HepG2 (cell line): ENCODE measurements at regions not wholly inside any gene's neighbourhood (a gene's known extent, or its start where the extent isn't known, plus 50 kb on each side); places are given as distances from the start of the nearest gene placed in this dataset.

Experiments
- ATAC-seq: fragments of 200-7000 bp; cut with Tn5 transposase; 3 replicates; pipeline ENCODE4 v1.9.1; 2020; ENCODE audit warnings: mild to moderate bottlenecking, moderate library complexity
- BruUV-seq: library from RNA; stranded (reverse); fragments of 400-500 nt; replicated peaks from 2 replicates; lab custom pipeline; 2021; lab: Mats Ljungman, UMichigan
- CTCF ChIA-PET: fragments of 300-600 bp; formaldehyde crosslinking; extraction: SDS; loops from one replicate; lab custom pipeline; 2021; ENCODE audit warnings: low total read pairs, inconsistent platforms, low intra/inter-chr PET ratio; lab: Yijun Ruan, JAX
- POLR2A ChIA-PET: fragments of 350-600 bp; sonication (Branson Sonifier 250); formaldehyde crosslinking; loops from one replicate; lab custom pipeline; 2020; ENCODE audit warnings: antibody characterized with exemption, inconsistent platforms; lab: Yijun Ruan, JAX
- DNase-seq: peaks from one replicate; pipeline ENCODE4 v3.0.0-alpha.2; 2015; ENCODE audit warnings: low spot score
- FAIRE-seq: peaks from 3 replicates; lab custom pipeline; 2011; peaks lifted over from hg19 to GRCh38; lab: Jason Lieb, UNC
- H2AFZ ChIP-seq: one replicate; pipeline ENCODE4 v1.6.1; 2011; ENCODE audit warnings: low read length, inconsistent platforms
- H3K27ac ChIP-seq: fragments of 300-600 bp; 3 replicates; pipeline ENCODE4 v1.8.0; 2011; ENCODE audit warnings: mixed run types, mild to moderate bottlenecking, mixed read lengths, low read length, inconsistent platforms; ENCODE audit not compliant: insufficient read depth; ENCODE audit errors: extremely low read length
- H3K27me3 ChIP-seq, 2 experiments: fragments of 200-600 bp in 1 of 2; 2 replicates in 1 of 2; 3 replicates in 1 of 2; pipeline versions ENCODE4 v1.6.0 to v1.8.0; 2011; ENCODE audit warnings: low read length in 2 of 2, mild to moderate bottlenecking in 2 of 2, moderate library complexity in 2 of 2, inconsistent platforms in 1 of 2; ENCODE audit not compliant: insufficient read depth in 2 of 2, control insufficient read depth in 1 of 2
- H3K36me3 ChIP-seq, 2 experiments: fragments of 200-600 bp in 1 of 2; replicated peaks in 1 of 2; 2 replicates in 1 of 2; 3 replicates in 1 of 2; pipeline versions ENCODE4 v1.5.1 to v1.8.0; 2011; ENCODE audit warnings: low read length in 2 of 2, inconsistent platforms in 1 of 2; ENCODE audit not compliant: insufficient read depth in 2 of 2, control insufficient read depth in 1 of 2
- H3K4me1 ChIP-seq: 2 replicates; pipeline ENCODE4 v1.5.1; 2012; ENCODE audit warnings: low read length, inconsistent platforms; ENCODE audit not compliant: insufficient read depth
- H3K4me2 ChIP-seq: 2 replicates; pipeline ENCODE4 v1.6.0; 2011; ENCODE audit warnings: low read depth, low read length, inconsistent platforms
- H3K4me3 ChIP-seq, 3 experiments: fragments of 200-600 bp in 1 of 3; sonication (generic), shearing (Covaris generic) in 1 of 3; replicated peaks in 1 of 3; 2 replicates each; pipeline ENCODE4 v1.5.1; 2011 to 2016; ENCODE audit warnings: low read length in 3 of 3, inconsistent platforms in 2 of 3, low read depth in 2 of 3, mild to moderate bottlenecking in 2 of 3, control low read depth in 1 of 3, mixed read lengths in 1 of 3; ENCODE audit not compliant: insufficient read depth in 1 of 3
- H3K79me2 ChIP-seq: one replicate; pipeline ENCODE4 v1.6.1; 2011; ENCODE audit warnings: low read length, inconsistent platforms; ENCODE audit not compliant: insufficient read depth
- H3K9ac ChIP-seq: 2 replicates; pipeline ENCODE4 v1.6.0; 2011; ENCODE audit warnings: mild to moderate bottlenecking, low read depth, low read length, inconsistent platforms; ENCODE audit not compliant: insufficient read depth
- H3K9me3 ChIP-seq: 2 replicates; pipeline ENCODE4 v1.5.1; 2012; ENCODE audit warnings: mild to moderate bottlenecking, low read length
- H4K20me1 ChIP-seq: 2 replicates; pipeline ENCODE4 v1.6.0; 2011; ENCODE audit warnings: inconsistent platforms, mild to moderate bottlenecking, low read length, moderate library complexity; ENCODE audit not compliant: insufficient read depth
- ARID2 ChIP-seq: sonication (generic); formaldehyde crosslinking; IDR thresholded peaks from 2 replicates; pipeline ENCODE4 v1.8.1; 2022; ENCODE audit warnings: mild to moderate bottlenecking, missing genetic modification reagents, borderline replicate concordance
- HOXD1 ChIP-seq: sonication (generic); formaldehyde crosslinking; IDR thresholded peaks from 2 replicates; pipeline ENCODE4 v1.5.0; 2020; ENCODE audit warnings: missing genetic modification reagents
- KAT8 ChIP-seq: IDR thresholded peaks from 2 replicates; pipeline ENCODE4 v1.6.1; 2016; ENCODE audit warnings: missing genetic modification reagents, missing compliant biosample characterization
- NPAS2 ChIP-seq: sonication (generic); formaldehyde crosslinking; IDR thresholded peaks from 2 replicates; pipeline ENCODE4 v1.8.0; 2022; ENCODE audit warnings: mild to moderate bottlenecking, missing genetic modification reagents, borderline replicate concordance
- RFXANK ChIP-seq: IDR thresholded peaks from 2 replicates; pipeline ENCODE4 v1.6.1; 2016
- YEATS4 ChIP-seq: sonication (generic); formaldehyde crosslinking; IDR thresholded peaks from 2 replicates; pipeline ENCODE4 v1.4.0; 2020; ENCODE audit warnings: missing genetic modification reagents, borderline replicate concordance
- ZC3H4 ChIP-seq: sonication (generic); formaldehyde crosslinking; IDR thresholded peaks from 2 replicates; pipeline ENCODE4 v1.4.0; 2020; ENCODE audit warnings: missing genetic modification reagents, borderline replicate concordance
- ZIK1 ChIP-seq: sonication (generic); formaldehyde crosslinking; IDR thresholded peaks from 2 replicates; pipeline ENCODE4 v1.5.0; 2020; ENCODE audit warnings: mild to moderate bottlenecking, low read depth, missing genetic modification reagents, borderline replicate concordance
- ZNF652 ChIP-seq: IDR thresholded peaks from 2 replicates; pipeline ENCODE4 v1.6.1; 2016; ENCODE audit warnings: low read depth, borderline replicate concordance
- WGBS: methylation state at CpG from one replicate; pipeline ENCODE4 v1.1.6; 2017; ENCODE audit warnings: low lambda C conversion rate; 5-methylcytosine and 5-hydroxymethylcytosine counted together
- in situ Hi-C: cut with HindIII; loops from 2 replicates; pipeline ENCODE4 v1.10.0; 2017; ENCODE audit warnings: low pct_unique_long_range_greater_than_20kb; ENCODE audit not compliant: extremely low pct_ligation_motif_present
- intact Hi-C: fragments of 100-400 bp; cut with micrococcal nuclease; formaldehyde crosslinking; loops from one replicate; pipeline ENCODE4 v1.10.0; 2022; ENCODE audit not compliant: unreplicated experiment
- TF ChIP-seq, protein P1 (sequence below), 2 experiments: sonication (generic) in 1 of 2; formaldehyde crosslinking in 1 of 2; IDR thresholded peaks; 2 replicates each; pipeline versions ENCODE4 v1.4.0 to v1.6.1; 2018 to 2020; ENCODE audit warnings: missing genetic modification reagents in 2 of 2, borderline replicate concordance in 1 of 2, low read depth in 1 of 2, mild to moderate bottlenecking in 1 of 2, missing biosample characterization in 1 of 2
- TF ChIP-seq, protein P2 (sequence below): sonication (generic); formaldehyde crosslinking; IDR thresholded peaks from 2 replicates; pipeline ENCODE4 v1.5.0; 2020; ENCODE audit warnings: missing genetic modification reagents, mild to moderate bottlenecking, borderline replicate concordance
- TF ChIP-seq, protein P3 (sequence below): sonication (generic); formaldehyde crosslinking; IDR thresholded peaks from 2 replicates; pipeline ENCODE4 v1.4.0; 2020; ENCODE audit warnings: missing genetic modification reagents
- TF ChIP-seq, protein P4 (sequence below): sonication (generic); formaldehyde crosslinking; IDR thresholded peaks from 2 replicates; pipeline ENCODE4 v1.4.0; 2020; ENCODE audit warnings: mild to moderate bottlenecking, missing genetic modification reagents
- TF ChIP-seq, protein P5 (sequence below): sonication (generic); formaldehyde crosslinking; IDR thresholded peaks from 2 replicates; pipeline ENCODE4 v1.5.1; 2020; ENCODE audit warnings: mild to moderate bottlenecking, missing genetic modification reagents, moderate library complexity

DNA sequence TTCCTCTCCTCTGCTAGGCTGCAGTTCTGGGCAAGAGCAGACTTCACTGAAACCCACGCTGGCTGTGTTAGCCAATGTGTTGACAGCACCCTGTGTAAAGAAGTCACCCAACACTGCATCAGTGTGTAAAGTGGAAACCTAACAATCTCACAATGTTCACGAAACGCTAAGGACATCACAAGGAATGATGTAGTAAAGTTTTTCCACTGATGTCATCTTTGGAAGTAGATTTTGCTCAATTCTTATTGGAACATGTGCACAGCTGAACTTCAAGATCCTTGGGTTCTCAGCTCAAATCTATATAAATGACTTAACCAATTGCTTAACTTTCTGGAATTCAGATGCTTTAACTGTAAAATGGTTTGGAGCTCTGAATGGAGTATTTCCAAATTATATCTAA lies 1112.5 kb downstream of the TSN start (continued):
- TF ChIP-seq, protein P1, sequence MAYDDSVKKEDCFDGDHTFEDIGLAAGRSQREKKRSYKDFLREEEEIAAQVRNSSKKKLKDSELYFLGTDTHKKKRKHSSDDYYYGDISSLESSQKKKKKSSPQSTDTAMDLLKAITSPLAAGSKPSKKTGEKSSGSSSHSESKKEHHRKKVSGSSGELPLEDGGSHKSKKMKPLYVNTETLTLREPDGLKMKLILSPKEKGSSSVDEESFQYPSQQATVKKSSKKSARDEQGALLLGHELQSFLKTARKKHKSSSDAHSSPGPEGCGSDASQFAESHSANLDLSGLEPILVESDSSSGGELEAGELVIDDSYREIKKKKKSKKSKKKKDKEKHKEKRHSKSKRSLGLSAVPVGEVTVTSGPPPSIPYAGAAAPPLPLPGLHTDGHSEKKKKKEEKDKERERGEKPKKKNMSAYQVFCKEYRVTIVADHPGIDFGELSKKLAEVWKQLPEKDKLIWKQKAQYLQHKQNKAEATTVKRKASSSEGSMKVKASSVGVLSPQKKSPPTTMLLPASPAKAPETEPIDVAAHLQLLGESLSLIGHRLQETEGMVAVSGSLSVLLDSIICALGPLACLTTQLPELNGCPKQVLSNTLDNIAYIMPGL (CRISPR knock-in tag; IDR thresholded peaks at IDR 0.05; ENCODE audit: borderline replicate concordance in 1 of 2, low read depth in 1 of 2), result no peak
- TF ChIP-seq ZC3H4 (CRISPR knock-in tag), result no peak
- no peak for TF ChIP-seq ZIK1
- no peak for TF ChIP-seq YEATS4 (CRISPR knock-in tag)
- TF ChIP-seq NPAS2, result no peak
- TF ChIP-seq, protein P2, sequence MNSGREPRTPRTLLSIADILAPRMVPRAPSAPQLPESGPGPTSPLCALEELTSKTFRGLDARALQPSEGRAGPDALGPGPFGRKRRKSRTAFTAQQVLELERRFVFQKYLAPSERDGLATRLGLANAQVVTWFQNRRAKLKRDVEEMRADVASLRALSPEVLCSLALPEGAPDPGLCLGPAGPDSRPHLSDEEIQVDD, result no peak
- TF ChIP-seq, protein P3, sequence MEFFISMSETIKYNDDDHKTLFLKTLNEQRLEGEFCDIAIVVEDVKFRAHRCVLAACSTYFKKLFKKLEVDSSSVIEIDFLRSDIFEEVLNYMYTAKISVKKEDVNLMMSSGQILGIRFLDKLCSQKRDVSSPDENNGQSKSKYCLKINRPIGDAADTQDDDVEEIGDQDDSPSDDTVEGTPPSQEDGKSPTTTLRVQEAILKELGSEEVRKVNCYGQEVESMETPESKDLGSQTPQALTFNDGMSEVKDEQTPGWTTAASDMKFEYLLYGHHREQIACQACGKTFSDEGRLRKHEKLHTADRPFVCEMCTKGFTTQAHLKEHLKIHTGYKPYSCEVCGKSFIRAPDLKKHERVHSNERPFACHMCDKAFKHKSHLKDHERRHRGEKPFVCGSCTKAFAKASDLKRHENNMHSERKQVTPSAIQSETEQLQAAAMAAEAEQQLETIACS (CRISPR knock-in tag), result no peak

DNA sequence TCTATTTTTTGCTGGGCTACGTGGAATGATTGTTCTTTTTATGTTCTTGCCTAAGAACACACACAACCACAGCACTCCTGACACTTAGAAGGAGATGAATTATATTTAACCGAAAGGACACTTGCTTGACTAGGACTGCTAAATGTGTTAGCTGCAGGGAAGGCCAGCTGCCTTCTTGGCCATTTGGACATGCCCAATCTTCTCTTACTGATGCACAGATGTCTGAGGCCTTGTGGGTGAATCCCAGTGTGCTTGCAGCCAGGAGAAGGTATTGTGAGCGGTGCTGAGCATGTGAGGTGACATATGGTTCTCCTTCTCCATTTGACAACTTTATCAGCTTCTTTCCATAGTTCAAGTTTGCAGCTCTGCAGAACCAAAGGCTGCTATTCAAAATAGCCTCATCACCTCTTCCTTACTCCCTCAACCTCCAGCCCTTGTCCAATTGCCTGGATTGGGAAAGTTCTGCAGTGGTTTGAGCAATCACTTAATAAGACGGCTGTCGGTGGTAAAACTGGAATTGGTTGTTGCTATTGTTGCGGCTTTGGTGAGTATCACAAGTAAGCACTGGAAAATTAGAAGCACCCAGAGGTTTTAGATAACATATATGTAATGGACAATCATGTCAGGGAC lies 1113.3 kb downstream of the TSN start:
- Histone ChIP-seq H3K36me3 (no peaks in the 10 kb centered on the region), H3K27me3 (no peaks in the 10 kb centered on the region), H4K20me1 (no peaks in the 10 kb centered on the region), H3K9ac (no peak overlapping the region), H3K27ac (no peak overlapping the region), H3K79me2 (no peaks in the 10 kb centered on the region), H3K9me3 (peaks cover 13% of the 10 kb centered on the region; the same call in 1 of the 2 replicates), H2AFZ (no peak overlapping the region), H3K4me3 (no peak overlapping the region), H3K4me1 (no peaks in the 10 kb centered on the region), H3K4me2 (no peak overlapping the region)
- BruUV-seq, result no TSS peak
- ATAC-seq (no peak), FAIRE-seq (no peak), DNase-seq (no peak)
- ChIA-PET POLR2A (no interaction called here), CTCF (no interaction called here)
- in situ Hi-C loops, result no loop called here
- 42% methylated on average over 6 of the region's 6 CpGs for WGBS
- intact Hi-C loops, result no loop called here
- TF ChIP-seq KAT8 (CRISPR knock-in tag) (no peak), RFXANK (CRISPR knock-in tag) (no peak), ARID2 (no peak), HOXD1 (CRISPR knock-in tag) (no peak), ZNF652 (no peak)
- TF ChIP-seq, protein P4, sequence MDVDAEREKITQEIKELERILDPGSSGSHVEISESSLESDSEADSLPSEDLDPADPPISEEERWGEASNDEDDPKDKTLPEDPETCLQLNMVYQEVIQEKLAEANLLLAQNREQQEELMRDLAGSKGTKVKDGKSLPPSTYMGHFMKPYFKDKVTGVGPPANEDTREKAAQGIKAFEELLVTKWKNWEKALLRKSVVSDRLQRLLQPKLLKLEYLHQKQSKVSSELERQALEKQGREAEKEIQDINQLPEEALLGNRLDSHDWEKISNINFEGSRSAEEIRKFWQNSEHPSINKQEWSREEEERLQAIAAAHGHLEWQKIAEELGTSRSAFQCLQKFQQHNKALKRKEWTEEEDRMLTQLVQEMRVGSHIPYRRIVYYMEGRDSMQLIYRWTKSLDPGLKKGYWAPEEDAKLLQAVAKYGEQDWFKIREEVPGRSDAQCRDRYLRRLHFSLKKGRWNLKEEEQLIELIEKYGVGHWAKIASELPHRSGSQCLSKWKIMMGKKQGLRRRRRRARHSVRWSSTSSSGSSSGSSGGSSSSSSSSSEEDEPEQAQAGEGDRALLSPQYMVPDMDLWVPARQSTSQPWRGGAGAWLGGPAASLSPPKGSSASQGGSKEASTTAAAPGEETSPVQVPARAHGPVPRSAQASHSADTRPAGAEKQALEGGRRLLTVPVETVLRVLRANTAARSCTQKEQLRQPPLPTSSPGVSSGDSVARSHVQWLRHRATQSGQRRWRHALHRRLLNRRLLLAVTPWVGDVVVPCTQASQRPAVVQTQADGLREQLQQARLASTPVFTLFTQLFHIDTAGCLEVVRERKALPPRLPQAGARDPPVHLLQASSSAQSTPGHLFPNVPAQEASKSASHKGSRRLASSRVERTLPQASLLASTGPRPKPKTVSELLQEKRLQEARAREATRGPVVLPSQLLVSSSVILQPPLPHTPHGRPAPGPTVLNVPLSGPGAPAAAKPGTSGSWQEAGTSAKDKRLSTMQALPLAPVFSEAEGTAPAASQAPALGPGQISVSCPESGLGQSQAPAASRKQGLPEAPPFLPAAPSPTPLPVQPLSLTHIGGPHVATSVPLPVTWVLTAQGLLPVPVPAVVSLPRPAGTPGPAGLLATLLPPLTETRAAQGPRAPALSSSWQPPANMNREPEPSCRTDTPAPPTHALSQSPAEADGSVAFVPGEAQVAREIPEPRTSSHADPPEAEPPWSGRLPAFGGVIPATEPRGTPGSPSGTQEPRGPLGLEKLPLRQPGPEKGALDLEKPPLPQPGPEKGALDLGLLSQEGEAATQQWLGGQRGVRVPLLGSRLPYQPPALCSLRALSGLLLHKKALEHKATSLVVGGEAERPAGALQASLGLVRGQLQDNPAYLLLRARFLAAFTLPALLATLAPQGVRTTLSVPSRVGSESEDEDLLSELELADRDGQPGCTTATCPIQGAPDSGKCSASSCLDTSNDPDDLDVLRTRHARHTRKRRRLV (CRISPR knock-in tag), result no peak
- TF ChIP-seq, protein P5, sequence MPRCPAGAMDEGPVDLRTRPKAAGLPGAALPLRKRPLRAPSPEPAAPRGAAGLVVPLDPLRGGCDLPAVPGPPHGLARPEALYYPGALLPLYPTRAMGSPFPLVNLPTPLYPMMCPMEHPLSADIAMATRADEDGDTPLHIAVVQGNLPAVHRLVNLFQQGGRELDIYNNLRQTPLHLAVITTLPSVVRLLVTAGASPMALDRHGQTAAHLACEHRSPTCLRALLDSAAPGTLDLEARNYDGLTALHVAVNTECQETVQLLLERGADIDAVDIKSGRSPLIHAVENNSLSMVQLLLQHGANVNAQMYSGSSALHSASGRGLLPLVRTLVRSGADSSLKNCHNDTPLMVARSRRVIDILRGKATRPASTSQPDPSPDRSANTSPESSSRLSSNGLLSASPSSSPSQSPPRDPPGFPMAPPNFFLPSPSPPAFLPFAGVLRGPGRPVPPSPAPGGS (CRISPR knock-in tag), result no peak
